Esophagus squamous epithelium (tissue), 5 donors: ENCODE measurements at regions not wholly inside any gene's neighbourhood (a gene's known extent, or its start where the extent isn't known, plus 50 kb on each side); places are given as distances from the start of the nearest gene placed in this dataset.

Source experiments
- DNase-seq: peaks from one replicate; lab custom pipeline; 2025; lab: John Stamatoyannopoulos, UW
- H3K27ac ChIP-seq, 4 donors: fragments of 200-600 bp; sonication (generic); one replicate each; pipeline ENCODE4 v1.5.1; 2016 to 2019; ENCODE audit warnings: mild to moderate bottlenecking in 1 of 4
- H3K27me3 ChIP-seq, 4 donors: fragments of 200-600 bp; sonication (generic); 1 replicate in 3 of 4; 2 replicates in 1 of 4; pipeline versions ENCODE4 v1.5.1 to v1.6.0; 2017 to 2021; ENCODE audit warnings: antibody characterized with exemption in 1 of 4
- H3K36me3 ChIP-seq, 3 donors: fragments of 200-600 bp; sonication (generic); one replicate each; pipeline ENCODE4 v1.5.1; 2016 to 2019
- H3K4me1 ChIP-seq, 3 donors: fragments of 200-600 bp; sonication (generic); one replicate each; pipeline ENCODE4 v1.5.1; 2017 to 2019
- H3K4me3 ChIP-seq, 4 donors: fragments of 200-600 bp; sonication (generic); 1 replicate in 3 of 4; 2 replicates in 1 of 4; pipeline ENCODE4 v1.5.1; 2016 to 2019; ENCODE audit warnings: mild to moderate bottlenecking in 2 of 4, moderate library complexity in 1 of 4
- H3K9me3 ChIP-seq, 3 donors: fragments of 200-600 bp; sonication (generic); one replicate each; pipeline ENCODE4 v1.5.1; 2016 to 2019
- POLR2A ChIP-seq, 4 donors: fragments of 450-650 bp; IDR thresholded peaks; one replicate each; pipeline ENCODE4 v1.6.1; 2017; ENCODE audit warnings: antibody characterized with exemption in 4 of 4, mild to moderate bottlenecking in 4 of 4, moderate library complexity in 3 of 4
- WGBS, 2 donors: methylation state at CpG; one replicate each; pipeline ENCODE4 v1.1.5; 2018; 5-methylcytosine and 5-hydroxymethylcytosine counted together
- intact Hi-C: fragments of 100-400 bp; cut with DNase I; formaldehyde crosslinking; loops from one replicate; pipeline ENCODE4 v1.15.0; 2022
- TF ChIP-seq, protein P1 (sequence below), 6 experiments: fragments of 450-650 bp in 4 of 6; fragments of 200-600 bp in 2 of 6; sonication (generic) in 2 of 6; IDR thresholded peaks; one replicate each; pipeline ENCODE4 v1.5.1; 2016 to 2019; ENCODE audit warnings: antibody characterized with exemption in 6 of 6, mild to moderate bottlenecking in 4 of 6, moderate library complexity in 4 of 6
- donor health status: DM: yes; HTN: yes; CAD: no.

DNA sequence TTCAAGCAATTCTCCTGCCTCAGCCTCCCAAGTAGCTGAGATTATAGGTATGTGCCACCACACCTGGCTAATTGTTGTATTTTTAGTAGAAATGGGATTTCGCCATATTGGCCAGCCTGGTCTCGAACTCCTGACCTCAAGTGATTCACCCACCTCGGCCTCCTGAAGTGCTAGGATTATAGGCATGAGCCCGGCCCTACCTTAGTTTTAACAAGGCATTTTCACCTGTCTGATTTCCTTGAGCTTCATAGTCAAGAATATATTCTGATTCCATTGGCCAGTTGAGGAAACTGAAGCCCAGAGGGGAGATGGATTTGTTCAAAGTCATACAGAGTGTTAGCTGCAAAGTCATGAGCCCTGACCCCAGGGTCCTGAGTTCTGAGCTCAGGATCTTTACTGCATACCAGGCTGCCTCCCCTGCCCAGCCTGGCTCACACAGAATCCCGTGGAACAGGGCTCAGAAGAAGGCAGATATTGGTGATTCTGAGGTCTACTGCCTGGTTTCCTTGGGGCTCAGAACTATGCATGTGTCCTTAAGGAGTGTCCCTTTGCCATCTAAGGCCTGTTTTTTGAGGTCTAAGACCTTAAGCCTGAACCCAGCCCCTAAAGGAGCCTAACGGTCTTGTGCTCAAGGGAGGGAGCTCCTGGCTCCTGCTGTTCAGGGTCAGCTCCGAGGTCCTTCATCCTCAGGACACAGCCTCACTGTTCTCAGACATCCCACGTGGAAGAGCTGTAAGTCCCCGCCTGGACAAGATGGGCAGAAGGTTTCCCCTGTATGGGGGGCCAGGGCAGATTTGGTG is 134.4 kb downstream of the SMAD6 start:
- Histone ChIP-seq H3K4me3 (no peak overlapping the region), H3K27me3 (peaks cover 0 to 3% (median 0%) of the 10 kb centered on the region in 4 donors), H3K9me3 (no peaks in the 10 kb centered on the region), H3K27ac (no peak overlapping the region), H3K36me3 (no peaks in the 10 kb centered on the region), H3K4me1 (peaks cover 0 to 15% (median 3%) of the 10 kb centered on the region in 3 donors)
- TF ChIP-seq, protein P1, sequence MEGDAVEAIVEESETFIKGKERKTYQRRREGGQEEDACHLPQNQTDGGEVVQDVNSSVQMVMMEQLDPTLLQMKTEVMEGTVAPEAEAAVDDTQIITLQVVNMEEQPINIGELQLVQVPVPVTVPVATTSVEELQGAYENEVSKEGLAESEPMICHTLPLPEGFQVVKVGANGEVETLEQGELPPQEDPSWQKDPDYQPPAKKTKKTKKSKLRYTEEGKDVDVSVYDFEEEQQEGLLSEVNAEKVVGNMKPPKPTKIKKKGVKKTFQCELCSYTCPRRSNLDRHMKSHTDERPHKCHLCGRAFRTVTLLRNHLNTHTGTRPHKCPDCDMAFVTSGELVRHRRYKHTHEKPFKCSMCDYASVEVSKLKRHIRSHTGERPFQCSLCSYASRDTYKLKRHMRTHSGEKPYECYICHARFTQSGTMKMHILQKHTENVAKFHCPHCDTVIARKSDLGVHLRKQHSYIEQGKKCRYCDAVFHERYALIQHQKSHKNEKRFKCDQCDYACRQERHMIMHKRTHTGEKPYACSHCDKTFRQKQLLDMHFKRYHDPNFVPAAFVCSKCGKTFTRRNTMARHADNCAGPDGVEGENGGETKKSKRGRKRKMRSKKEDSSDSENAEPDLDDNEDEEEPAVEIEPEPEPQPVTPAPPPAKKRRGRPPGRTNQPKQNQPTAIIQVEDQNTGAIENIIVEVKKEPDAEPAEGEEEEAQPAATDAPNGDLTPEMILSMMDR (IDR thresholded peaks at IDR 0.05) = no peak
- no peak for TF ChIP-seq POLR2A (IDR thresholded peaks at IDR 0.05)
- intact Hi-C loops = no loop called here
- no peak for DNase-seq
- WGBS, 2 donors = 83 to 90% methylated on average over 5 to 6 of the region's 9 CpGs

DNA sequence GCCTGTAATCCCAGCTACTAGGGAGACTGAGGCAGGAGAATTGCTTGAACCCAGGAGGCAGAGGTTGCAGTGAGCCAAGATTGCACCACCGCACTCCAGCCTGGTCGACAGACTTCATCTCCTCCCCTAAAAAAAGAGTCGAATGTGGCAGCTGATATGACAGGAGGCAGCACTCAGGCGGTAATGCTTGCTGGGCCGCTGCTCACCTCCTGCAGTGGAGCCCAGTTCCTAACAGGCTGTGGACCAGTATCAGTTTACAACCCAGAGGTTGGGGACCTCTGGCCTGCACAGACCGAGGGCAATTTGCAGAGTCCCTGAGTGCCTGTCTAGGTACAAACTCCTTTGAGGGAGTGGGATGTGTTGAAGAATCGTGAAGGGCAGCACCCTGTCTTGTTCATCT is 136.2 kb downstream of the SMAD6 start:
- no peak overlapping the region for H3K27ac ChIP-seq
- intact Hi-C loops = no loop called here
- TF ChIP-seq POLR2A (IDR thresholded peaks at IDR 0.05) = no peak
- TF ChIP-seq, protein P1 (IDR thresholded peaks at IDR 0.05) = no peak
- DNase-seq = no peak
- 75 to 79% methylated on average over 6 to 7 of the region's 7 CpGs for WGBS, 2 donors
- H3K9me3 ChIP-seq = no peaks in the 10 kb centered on the region
- H3K4me3 ChIP-seq = no peak overlapping the region
- H3K36me3 ChIP-seq = no peaks in the 10 kb centered on the region
- H3K4me1 ChIP-seq = peaks cover 11 to 28% (median 11%) of the 10 kb centered on the region in 3 donors
- peaks cover 0 to 18% (median 0%) of the 10 kb centered on the region in 4 donors for H3K27me3 ChIP-seq

GRCh38 chr15:66838671-66839239 is 136.7 kb downstream of the SMAD6 start:
- intact Hi-C loops = no loop called here
- peaks cover 15 to 29% (median 17%) of the 10 kb centered on the region in 3 donors for H3K4me1 ChIP-seq
- H3K4me3 ChIP-seq = no peak overlapping the region
- H3K9me3 ChIP-seq = no peaks in the 10 kb centered on the region
- no peak for DNase-seq
- H3K27ac ChIP-seq = no peak overlapping the region
- WGBS, 2 donors = 47 to 51% methylated on average over 5 of the region's 5 CpGs
- no peaks in the 10 kb centered on the region for H3K36me3 ChIP-seq
- peaks cover 0 to 23% (median 0%) of the 10 kb centered on the region in 4 donors for H3K27me3 ChIP-seq
- TF ChIP-seq, protein P1 (IDR thresholded peaks at IDR 0.05) = peak in 4 of 6 experiments; percentile 15 to 53 (median 47)
- TF ChIP-seq POLR2A (IDR thresholded peaks at IDR 0.05) = no peak

GRCh38 chr15:66839506-66840112 is 137.6 kb downstream of the SMAD6 start:
- H3K36me3 ChIP-seq = no peaks in the 10 kb centered on the region
- intact Hi-C loops = loop anchor here (10.0 kb wide), 1 partner anchor 155 kb away; no protein-coding TSS in a partner anchor
- peak overlapping the region in 1 of 4 donors; percentile 34 for H3K27ac ChIP-seq
- no peak for DNase-seq
- no peak for TF ChIP-seq POLR2A (IDR thresholded peaks at IDR 0.05)
- TF ChIP-seq, protein P1 (IDR thresholded peaks at IDR 0.05) = no peak
- H3K9me3 ChIP-seq = no peaks in the 10 kb centered on the region
- H3K4me3 ChIP-seq = no peak overlapping the region
- WGBS, 2 donors = 90 to 98% methylated on average over 4 of the region's 4 CpGs
- H3K27me3 ChIP-seq = peaks cover 0 to 32% (median 0%) of the 10 kb centered on the region in 4 donors
- peaks cover 15 to 34% (median 17%) of the 10 kb centered on the region in 3 donors for H3K4me1 ChIP-seq
